Nephron (organoid): ENCODE measurements at regions not wholly inside any gene's neighbourhood (a gene's known extent, or its start where the extent isn't known, plus 50 kb on each side); places are given as distances from the start of the nearest gene placed in this dataset.

Experiments used
- H3K27ac Mint-ChIP-seq, 3 experiments: 2 replicates each; pipeline ENCODE4 v1.8.0; 2020; ENCODE audit warnings: mixed read lengths in 3 of 3, mild to moderate bottlenecking in 2 of 3, moderate library complexity in 1 of 3
- H3K27me3 Mint-ChIP-seq: 2 replicates; pipeline ENCODE4 v1.8.0; 2021; ENCODE audit warnings: low read depth, mild to moderate bottlenecking, moderate library complexity, mixed read lengths
- H3K36me3 Mint-ChIP-seq: 2 replicates; pipeline ENCODE4 v1.8.0; 2020; ENCODE audit warnings: low read depth, mixed read lengths
- H3K4me1 Mint-ChIP-seq: 2 replicates; pipeline ENCODE4 v1.8.0; 2020; ENCODE audit warnings: mixed read lengths
- H3K4me3 Mint-ChIP-seq, 3 experiments: 2 replicates each; pipeline ENCODE4 v1.8.0; 2020; ENCODE audit warnings: mild to moderate bottlenecking in 3 of 3, mixed read lengths in 3 of 3, moderate library complexity in 2 of 3
- H3K9me3 Mint-ChIP-seq: 2 replicates; pipeline ENCODE4 v1.8.0; 2020; ENCODE audit warnings: mixed read lengths
- TF ChIP-seq, protein P1 (sequence below), 3 experiments: fragments of 200-600 bp; sonication (generic); IDR thresholded peaks; one replicate each; pipeline ENCODE4 v1.5.0; 2021; ENCODE audit warnings: antibody characterized with exemption in 3 of 3; ENCODE audit not compliant: unreplicated experiment in 3 of 3

GRCh38 chr3:76502076-76502475 lies 537.8 kb upstream of the ROBO2 start:
- H3K27ac Mint-ChIP-seq, result no peak overlapping the region
- no peak overlapping the region for H3K4me3 Mint-ChIP-seq
- H3K36me3 Mint-ChIP-seq, result no peaks in the 10 kb centered on the region
- no peaks in the 10 kb centered on the region for H3K9me3 Mint-ChIP-seq
- H3K27me3 Mint-ChIP-seq, result peaks cover 3% of the 10 kb centered on the region
- H3K4me1 Mint-ChIP-seq, result peaks cover 6% of the 10 kb centered on the region
- TF ChIP-seq, protein P1, sequence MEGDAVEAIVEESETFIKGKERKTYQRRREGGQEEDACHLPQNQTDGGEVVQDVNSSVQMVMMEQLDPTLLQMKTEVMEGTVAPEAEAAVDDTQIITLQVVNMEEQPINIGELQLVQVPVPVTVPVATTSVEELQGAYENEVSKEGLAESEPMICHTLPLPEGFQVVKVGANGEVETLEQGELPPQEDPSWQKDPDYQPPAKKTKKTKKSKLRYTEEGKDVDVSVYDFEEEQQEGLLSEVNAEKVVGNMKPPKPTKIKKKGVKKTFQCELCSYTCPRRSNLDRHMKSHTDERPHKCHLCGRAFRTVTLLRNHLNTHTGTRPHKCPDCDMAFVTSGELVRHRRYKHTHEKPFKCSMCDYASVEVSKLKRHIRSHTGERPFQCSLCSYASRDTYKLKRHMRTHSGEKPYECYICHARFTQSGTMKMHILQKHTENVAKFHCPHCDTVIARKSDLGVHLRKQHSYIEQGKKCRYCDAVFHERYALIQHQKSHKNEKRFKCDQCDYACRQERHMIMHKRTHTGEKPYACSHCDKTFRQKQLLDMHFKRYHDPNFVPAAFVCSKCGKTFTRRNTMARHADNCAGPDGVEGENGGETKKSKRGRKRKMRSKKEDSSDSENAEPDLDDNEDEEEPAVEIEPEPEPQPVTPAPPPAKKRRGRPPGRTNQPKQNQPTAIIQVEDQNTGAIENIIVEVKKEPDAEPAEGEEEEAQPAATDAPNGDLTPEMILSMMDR (IDR thresholded peaks at IDR 0.05; ENCODE audit: unreplicated experiment in 3 of 3), result no peak

- TF ChIP-seq, protein P1 (IDR thresholded peaks at IDR 0.05; ENCODE audit: unreplicated experiment in 3 of 3), result no peak
- no peaks in the 10 kb centered on the region for H3K9me3 Mint-ChIP-seq
- H3K4me1 Mint-ChIP-seq, result peaks cover 6% of the 10 kb centered on the region
- H3K4me3 Mint-ChIP-seq, result no peak overlapping the region
- H3K27ac Mint-ChIP-seq, result no peak overlapping the region
- no peaks in the 10 kb centered on the region for H3K36me3 Mint-ChIP-seq
- H3K27me3 Mint-ChIP-seq, result no peaks in the 10 kb centered on the region
Measured at GRCh38 chr3:76505202-76505845, 534.6 kb upstream of the ROBO2 start.

GRCh38 chr3:76509179-76509830 lies 530.6 kb upstream of the ROBO2 start:
- Mint-ChIP-seq H3K27ac (no peak overlapping the region), H3K4me3 (no peak overlapping the region), H3K4me1 (no peaks in the 10 kb centered on the region), H3K27me3 (no peaks in the 10 kb centered on the region), H3K36me3 (no peaks in the 10 kb centered on the region), H3K9me3 (no peaks in the 10 kb centered on the region)
- TF ChIP-seq, protein P1 (IDR thresholded peaks at IDR 0.05; ENCODE audit: unreplicated experiment in 3 of 3), result no peak

DNA sequence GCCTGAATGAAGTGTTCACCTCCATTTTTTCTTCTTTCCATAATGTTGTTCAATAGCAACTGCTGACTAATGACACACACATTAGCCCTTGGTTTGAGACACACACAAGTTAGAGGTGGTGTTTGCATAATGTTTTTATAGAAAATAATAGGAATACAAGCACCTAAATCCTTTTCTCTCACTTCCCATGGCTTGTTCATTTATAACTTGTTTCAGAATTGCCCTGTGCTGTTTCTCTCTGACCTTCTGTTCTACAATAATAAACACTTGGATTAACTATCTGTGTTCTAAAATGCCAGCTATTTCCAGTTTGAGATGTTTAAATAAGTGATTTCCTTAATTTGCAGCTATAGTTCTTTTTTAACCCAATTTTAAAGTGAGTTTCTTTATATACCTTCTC lies 525.1 kb upstream of the ROBO2 start:
- TF ChIP-seq, protein P1 (IDR thresholded peaks at IDR 0.05; ENCODE audit: unreplicated experiment in 3 of 3), result no peak
- Mint-ChIP-seq H3K27ac (no peak overlapping the region), H3K9me3 (no peaks in the 10 kb centered on the region), H3K36me3 (no peaks in the 10 kb centered on the region), H3K4me1 (no peaks in the 10 kb centered on the region), H3K27me3 (no peaks in the 10 kb centered on the region), H3K4me3 (no peak overlapping the region)

GRCh38 chr3:76523337-76523736 lies 516.6 kb upstream of the ROBO2 start:
- Mint-ChIP-seq H3K27ac (no peak overlapping the region), H3K27me3 (no peaks in the 10 kb centered on the region), H3K36me3 (no peaks in the 10 kb centered on the region), H3K4me1 (no peaks in the 10 kb centered on the region), H3K9me3 (no peaks in the 10 kb centered on the region), H3K4me3 (no peak overlapping the region)
- TF ChIP-seq, protein P1 (IDR thresholded peaks at IDR 0.05; ENCODE audit: unreplicated experiment in 3 of 3), result no peak

- TF ChIP-seq, protein P1 (IDR thresholded peaks at IDR 0.05; ENCODE audit: unreplicated experiment in 3 of 3), result no peak
- Mint-ChIP-seq H3K27me3 (no peaks in the 10 kb centered on the region), H3K36me3 (no peaks in the 10 kb centered on the region), H3K9me3 (no peaks in the 10 kb centered on the region), H3K4me3 (no peak overlapping the region), H3K27ac (no peak overlapping the region), H3K4me1 (no peaks in the 10 kb centered on the region)
Measured at GRCh38 chr3:76525726-76526125, 514.2 kb upstream of the ROBO2 start.
